ENCODE measurements at regions not wholly inside any gene's neighbourhood (a gene's known extent, or its start where the extent isn't known, plus 50 kb on each side); places are given as distances from the start of the nearest gene placed in this dataset.
"Not testable (repeated sequence)": the region's sequence is repeated elsewhere in the genome, so short reads cannot be mapped to it uniquely, and the experiment has no call there.

DNA sequence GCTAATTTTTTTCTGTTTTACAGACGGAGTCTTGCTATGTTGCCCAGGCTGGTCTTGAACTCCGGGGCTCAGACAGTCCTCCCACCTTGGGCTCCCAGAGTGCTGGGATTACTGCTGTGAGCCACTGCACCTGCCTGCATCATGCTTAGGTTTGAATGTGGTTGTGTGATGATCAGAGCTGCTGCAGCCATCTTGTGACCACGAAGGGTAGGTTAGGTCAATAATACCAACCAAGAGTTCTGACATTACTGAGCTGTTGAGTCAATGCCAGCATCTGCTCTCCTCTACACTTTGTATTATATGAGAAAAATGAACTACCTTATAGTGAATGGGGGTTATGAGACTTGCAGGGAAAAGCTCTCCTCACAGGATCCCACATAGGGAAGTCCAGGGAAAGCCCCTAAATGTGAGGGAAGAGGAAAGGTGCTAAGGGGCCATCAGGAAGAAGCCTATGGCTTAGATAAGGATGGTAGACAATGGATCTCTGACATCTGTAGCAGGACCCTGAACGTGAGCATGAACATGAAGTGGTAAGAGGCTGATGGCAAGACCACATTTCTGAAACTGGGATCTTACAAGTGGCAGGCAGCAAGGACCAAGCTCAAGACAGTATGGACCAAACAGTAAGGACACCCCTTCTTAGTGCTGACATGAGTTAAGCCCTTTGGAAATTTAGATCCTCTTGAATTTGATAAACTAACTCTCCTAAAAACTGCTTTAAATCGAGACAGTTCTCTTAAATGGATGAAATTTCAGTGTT, 75.7 kb upstream of the ZNF169 start:
- DNase-seq (ENCODE audit: insufficient read length, low spot score) (no peak), FAIRE-seq (no peak)

- FAIRE-seq: no peak
- no peak for DNase-seq (ENCODE audit: insufficient read length, low spot score)
Observed at GRCh38 chr9:94188246-94188645, 70.9 kb upstream of the ZNF169 start.

- not testable (repeated sequence) for DNase-seq (ENCODE audit: insufficient read length, low spot score); FAIRE-seq
Observed at GRCh38 chr9:94191706-94192105, 67.4 kb upstream of the ZNF169 start.

DNA sequence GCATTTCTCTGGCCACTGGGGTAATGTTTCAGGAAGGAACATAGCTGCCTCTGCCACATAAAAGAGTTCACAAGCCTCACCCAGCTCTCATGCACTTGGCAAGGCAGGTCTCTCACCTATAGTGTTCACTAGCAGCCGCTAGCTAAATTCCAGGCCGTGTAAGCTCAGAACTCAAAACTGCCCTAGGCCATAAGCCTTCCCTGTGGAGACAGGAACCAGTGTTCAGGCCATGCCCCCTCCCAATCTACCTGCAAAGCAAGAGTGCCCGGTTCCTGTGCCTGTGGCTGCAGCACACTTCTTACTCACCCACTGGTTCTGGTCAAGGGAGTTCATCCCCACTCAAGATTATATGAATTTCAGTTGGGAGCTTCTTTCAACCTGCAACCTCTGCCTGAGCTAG, 60.7 kb upstream of the ZNF169 start:
- no peak for FAIRE-seq
- no peak for DNase-seq (ENCODE audit: insufficient read length, low spot score)

- FAIRE-seq (no peak), DNase-seq (ENCODE audit: insufficient read length, low spot score) (no peak)
Observed at GRCh38 chr9:94199776-94200175, 59.3 kb upstream of the ZNF169 start.

- no peak for DNase-seq (ENCODE audit: insufficient read length, low spot score)
Observed at GRCh38 chr9:94204174-94204573, 54.9 kb upstream of the ZNF169 start.

GRCh38 chr9:94207781-94208180, 51.3 kb upstream of the ZNF169 start:
- FAIRE-seq (no peak), DNase-seq (ENCODE audit: insufficient read length, low spot score) (no peak)

More at GRCh38 chr9:94204174-94204573, 54.9 kb upstream of the ZNF169 start:
- FAIRE-seq: no peak

All from GM19239 (cell line).